Chondrocyte (in vitro differentiated cells): ENCODE measurements at regions not wholly inside any gene's neighbourhood (a gene's known extent, or its start where the extent isn't known, plus 50 kb on each side); places are given as distances from the start of the nearest gene placed in this dataset.

Source experiments
- DNase-seq: peaks from one replicate; pipeline ENCODE4 v3.0.0; 2021; ENCODE audit warnings: mixed read lengths, low spot score
- H3K27ac Mint-ChIP-seq: one replicate; pipeline ENCODE4 v1.8.0; 2021; ENCODE audit warnings: mild to moderate bottlenecking, moderate library complexity, mixed read lengths; ENCODE audit not compliant: unreplicated experiment
- H3K27me3 Mint-ChIP-seq: 2 replicates; pipeline ENCODE4 v1.8.0; 2021; ENCODE audit warnings: low read depth, mixed read lengths
- H3K36me3 Mint-ChIP-seq: 2 replicates; pipeline ENCODE4 v1.8.0; 2021; ENCODE audit warnings: low read depth, mixed read lengths
- H3K4me1 Mint-ChIP-seq: 2 replicates; pipeline ENCODE4 v1.8.0; 2021; ENCODE audit warnings: low read depth, mild to moderate bottlenecking, mixed read lengths
- H3K4me3 Mint-ChIP-seq: one replicate; pipeline ENCODE4 v1.8.0; 2021; ENCODE audit warnings: mild to moderate bottlenecking, moderate library complexity, mixed read lengths; ENCODE audit not compliant: unreplicated experiment
- H3K9me3 Mint-ChIP-seq: 2 replicates; pipeline ENCODE4 v1.8.0; 2021; ENCODE audit warnings: low read depth, mixed read lengths
- CTCF ChIP-seq: fragments of 200-600 bp; sonication (generic); IDR thresholded peaks from 2 replicates; pipeline ENCODE4 v1.5.0; 2021; ENCODE audit warnings: antibody characterized with exemption, mild to moderate bottlenecking, moderate library complexity

GRCh38 chr13:26829716-26830115 lies 69.1 kb upstream of the GPR12 start:
- Mint-ChIP-seq H3K4me3 (no peak overlapping the region), H3K36me3 (no peaks in the 10 kb centered on the region)
- TF ChIP-seq CTCF, result no peak

GRCh38 chr13:26824581-26824980 lies 64.0 kb upstream of the GPR12 start:
- H3K9me3 Mint-ChIP-seq, result no peaks in the 10 kb centered on the region
- no peak for DNase-seq

More at GRCh38 chr13:26829716-26830115, 69.1 kb upstream of the GPR12 start:
- Mint-ChIP-seq H3K9me3 (no peaks in the 10 kb centered on the region), H3K4me1 (no peaks in the 10 kb centered on the region), H3K27me3 (peaks cover 10% of the 10 kb centered on the region), H3K27ac (no peak overlapping the region)
- no peak for DNase-seq

GRCh38 chr13:26822146-26822545 lies 61.6 kb upstream of the GPR12 start:
- no peaks in the 10 kb centered on the region for H3K36me3 Mint-ChIP-seq
- no peak overlapping the region for H3K4me3 Mint-ChIP-seq
- H3K9me3 Mint-ChIP-seq, result no peaks in the 10 kb centered on the region
- DNase-seq, result no peak
- H3K4me1 Mint-ChIP-seq, result peaks cover 4% of the 10 kb centered on the region
- H3K27ac Mint-ChIP-seq, result no peak overlapping the region
- no peak for TF ChIP-seq CTCF
- H3K27me3 Mint-ChIP-seq, result peaks cover 16% of the 10 kb centered on the region

More at GRCh38 chr13:26824581-26824980, 64.0 kb upstream of the GPR12 start:
- Mint-ChIP-seq H3K27ac (no peak overlapping the region), H3K4me1 (no peaks in the 10 kb centered on the region), H3K27me3 (peaks cover 22% of the 10 kb centered on the region), H3K4me3 (no peak overlapping the region), H3K36me3 (no peaks in the 10 kb centered on the region)
- TF ChIP-seq CTCF, result no peak

GRCh38 chr13:26821672-26822071 lies 61.1 kb upstream of the GPR12 start:
- H3K4me3 Mint-ChIP-seq, result no peak overlapping the region
- no peak for TF ChIP-seq CTCF
- H3K9me3 Mint-ChIP-seq, result no peaks in the 10 kb centered on the region
- peaks cover 16% of the 10 kb centered on the region for H3K27me3 Mint-ChIP-seq
- peaks cover 9% of the 10 kb centered on the region for H3K4me1 Mint-ChIP-seq
- no peak overlapping the region for H3K27ac Mint-ChIP-seq
- no peaks in the 10 kb centered on the region for H3K36me3 Mint-ChIP-seq
- DNase-seq, result no peak

DNA sequence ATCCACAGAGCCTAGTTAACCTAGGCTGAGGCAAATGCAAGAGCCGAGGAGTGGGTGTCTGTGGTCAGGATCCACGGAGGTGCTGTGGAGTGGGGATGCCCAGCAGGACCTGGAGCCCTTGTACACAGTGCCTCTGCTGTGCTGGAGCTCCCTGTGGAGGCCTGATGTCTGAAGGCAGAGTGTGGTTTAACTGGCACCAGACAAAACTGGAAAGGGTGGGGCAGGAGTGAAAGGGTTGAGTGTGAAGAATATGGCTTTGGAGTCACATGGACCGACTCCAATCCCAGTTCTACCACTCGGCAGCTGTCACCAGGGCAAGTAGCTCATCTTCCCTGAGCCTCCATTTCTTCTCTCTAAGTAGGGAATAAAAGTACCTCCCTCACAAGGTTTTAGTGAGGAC lies 60.3 kb upstream of the GPR12 start:
- no peak for DNase-seq
- Mint-ChIP-seq H3K9me3 (no peaks in the 10 kb centered on the region), H3K27me3 (peaks cover 16% of the 10 kb centered on the region), H3K36me3 (no peaks in the 10 kb centered on the region), H3K4me1 (peaks cover 12% of the 10 kb centered on the region), H3K27ac (no peak overlapping the region), H3K4me3 (no peak overlapping the region)
- TF ChIP-seq CTCF, result no peak
